ENCODE measurements at regions not wholly inside any gene's neighbourhood (a gene's known extent, or its start where the extent isn't known, plus 50 kb on each side); places are given as distances from the start of the nearest gene placed in this dataset.

DNA sequence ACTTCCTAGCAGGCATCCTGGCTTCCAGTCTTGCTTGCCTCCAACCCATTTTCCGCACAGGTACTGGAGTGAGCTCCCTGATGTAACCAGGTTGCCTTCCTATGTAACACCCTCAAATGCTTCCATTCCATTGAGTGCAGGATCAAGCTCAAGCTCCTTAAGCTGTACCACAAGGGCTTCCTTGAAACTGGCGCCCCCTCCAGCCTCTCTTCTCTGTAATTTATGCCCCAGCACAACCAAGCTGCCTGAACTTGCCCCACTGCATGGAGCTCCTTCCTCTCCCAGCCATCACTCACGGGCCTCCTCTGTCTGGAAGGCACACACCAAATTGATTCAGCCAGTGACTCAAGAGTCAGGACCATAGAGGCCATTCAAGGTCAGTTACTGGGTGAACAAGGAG lies 234.8 kb upstream of the RPL38 start:
- no peak overlapping the region for H3K27ac ChIP-seq (ENCODE audit: low read depth, low read length)
- Mint-ChIP-seq H3K27me3 (peaks cover 28 to 34% of the 10 kb centered on the region in 2 donors), H3K36me3 (peaks cover 0 to 11% of the 10 kb centered on the region in 2 donors), H3K27ac (no peak overlapping the region), H3K4me1 (peaks cover 0 to 3% (median 0%) of the 10 kb centered on the region in 4 donors), H3K4me3 (no peak overlapping the region), H3K9me3 (peaks cover 2 to 24% (median 18%) of the 10 kb centered on the region in 8 donors)
- no peaks in the 10 kb centered on the region for H3K27me3 ChIP-seq (ENCODE audit: insufficient read depth, low read length)
- H3K4me3 ChIP-seq (ENCODE audit: low read length in 2 of 2): no peak overlapping the region
- no peaks in the 10 kb centered on the region for H3K4me1 ChIP-seq (ENCODE audit: insufficient read depth, low read length)
- no peaks in the 10 kb centered on the region for H3K9me3 ChIP-seq (ENCODE audit: control insufficient read depth in 1 of 2, low read length in 2 of 2)
- H3K36me3 ChIP-seq (ENCODE audit: insufficient read depth, low read length): no peaks in the 10 kb centered on the region
- DNase-seq: no peak
- ChIA-PET POLR2A (ENCODE audit: partially characterized antibody) (no interaction called here), CTCF (ENCODE audit: partially characterized antibody) (no interaction called here)
- intact Hi-C loops (cut with micrococcal nuclease): no loop called here

DNA sequence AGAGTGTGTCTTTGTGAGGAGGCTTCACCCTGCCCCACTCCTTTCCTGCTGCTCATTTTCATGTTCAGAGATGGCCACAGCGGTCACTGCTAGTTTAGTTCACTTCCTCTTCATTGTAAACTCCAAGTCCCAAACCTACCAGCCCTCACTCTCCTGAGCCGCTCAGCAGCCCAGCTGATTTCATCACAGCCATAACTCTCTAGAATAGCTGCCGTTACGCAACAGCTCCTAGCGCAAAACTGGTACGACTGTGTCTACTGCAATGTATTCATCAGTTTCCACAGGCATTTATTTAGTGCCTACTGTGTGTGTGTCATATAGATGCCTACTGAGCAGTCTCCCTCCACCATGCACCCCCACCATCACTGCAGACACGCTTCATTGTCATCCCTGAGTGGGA lies 233.5 kb upstream of the RPL38 start:
- Mint-ChIP-seq H3K4me1 (peaks cover 0 to 3% (median 0%) of the 10 kb centered on the region in 4 donors), H3K27me3 (peaks cover 28 to 34% of the 10 kb centered on the region in 2 donors)
- CTCF ChIA-PET (ENCODE audit: partially characterized antibody): no interaction called here

DNA sequence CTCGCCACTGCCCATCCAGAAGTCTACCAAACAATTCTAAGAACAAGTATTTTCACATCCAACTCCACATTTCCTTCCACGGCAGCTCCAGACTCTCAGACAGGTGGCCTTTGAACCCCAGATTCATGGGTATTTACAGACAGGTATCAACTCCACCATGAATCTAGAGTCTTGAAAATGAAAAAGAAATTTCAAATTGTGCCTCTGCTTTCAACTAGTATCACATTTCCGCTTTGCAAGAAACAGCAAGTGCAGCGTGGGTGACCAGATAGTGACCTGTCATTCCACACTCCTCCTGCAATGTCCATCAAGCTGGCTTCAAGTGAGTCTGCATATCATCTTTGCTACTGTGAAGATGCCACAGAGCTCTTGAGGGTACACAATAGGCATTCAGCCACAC lies 232.4 kb upstream of the RPL38 start:
- H3K9me3 ChIP-seq (ENCODE audit: control insufficient read depth in 1 of 2, low read length in 2 of 2): no peaks in the 10 kb centered on the region
- H3K4me3 ChIP-seq (ENCODE audit: low read length in 2 of 2): no peak overlapping the region
- Mint-ChIP-seq H3K4me3 (no peak overlapping the region), H3K9me3 (peaks cover 0 to 3% (median 1%) of the 10 kb centered on the region in 8 donors), H3K27me3 (peaks cover 28 to 34% of the 10 kb centered on the region in 2 donors), H3K27ac (no peak overlapping the region), H3K4me1 (peaks cover 0 to 3% (median 0%) of the 10 kb centered on the region in 4 donors), H3K36me3 (no peaks in the 10 kb centered on the region)
- H3K27me3 ChIP-seq (ENCODE audit: insufficient read depth, low read length): no peaks in the 10 kb centered on the region
- POLR2A ChIA-PET (ENCODE audit: partially characterized antibody): no interaction called here
- CTCF ChIA-PET (ENCODE audit: partially characterized antibody): no interaction called here
- no peaks in the 10 kb centered on the region for H3K4me1 ChIP-seq (ENCODE audit: insufficient read depth, low read length)
- no peak for DNase-seq
- no peak overlapping the region for H3K27ac ChIP-seq (ENCODE audit: low read depth, low read length)
- intact Hi-C loops (cut with micrococcal nuclease): no loop called here
- no peaks in the 10 kb centered on the region for H3K36me3 ChIP-seq (ENCODE audit: insufficient read depth, low read length)

More for the DNA sequence above, 233.5 kb upstream of the RPL38 start:
- H3K4me3 ChIP-seq (ENCODE audit: low read length in 2 of 2): no peak overlapping the region
- Mint-ChIP-seq H3K4me3 (no peak overlapping the region), H3K9me3 (peaks cover 2 to 14% (median 11%) of the 10 kb centered on the region in 8 donors), H3K27ac (no peak overlapping the region), H3K36me3 (peaks cover 0 to 5% of the 10 kb centered on the region in 2 donors)
- H3K27ac ChIP-seq (ENCODE audit: low read depth, low read length): no peak overlapping the region
- DNase-seq: no peak
- H3K4me1 ChIP-seq (ENCODE audit: insufficient read depth, low read length): no peaks in the 10 kb centered on the region
- H3K36me3 ChIP-seq (ENCODE audit: insufficient read depth, low read length): no peaks in the 10 kb centered on the region
- H3K9me3 ChIP-seq (ENCODE audit: control insufficient read depth in 1 of 2, low read length in 2 of 2): no peaks in the 10 kb centered on the region
- POLR2A ChIA-PET (ENCODE audit: partially characterized antibody): no interaction called here
- intact Hi-C loops (cut with micrococcal nuclease): no loop called here
- H3K27me3 ChIP-seq (ENCODE audit: insufficient read depth, low read length): no peaks in the 10 kb centered on the region

DNA sequence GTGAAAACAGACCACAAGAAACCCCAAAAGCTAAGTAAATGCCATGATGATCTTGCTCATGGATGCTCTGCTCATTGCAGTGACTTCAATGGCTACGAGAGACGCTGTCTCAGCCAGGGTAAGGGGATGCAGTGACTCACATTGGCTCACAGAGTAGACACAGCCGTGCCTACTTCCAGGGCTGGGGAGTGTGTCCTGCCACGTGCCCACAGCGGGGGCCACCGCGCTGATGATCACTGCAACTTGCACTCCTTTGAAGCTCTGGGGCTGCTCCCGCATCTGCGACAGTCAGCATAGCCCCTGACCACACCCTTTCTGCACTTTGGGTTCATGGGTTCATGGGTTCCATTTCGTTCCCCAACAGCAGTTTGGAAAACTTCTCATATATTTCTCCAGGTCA lies 231.4 kb upstream of the RPL38 start:
- intact Hi-C loops (cut with micrococcal nuclease): no loop called here
- Histone ChIP-seq H3K36me3 (ENCODE audit: insufficient read depth, low read length) (no peaks in the 10 kb centered on the region), H3K4me1 (ENCODE audit: insufficient read depth, low read length) (no peaks in the 10 kb centered on the region), H3K4me3 (ENCODE audit: low read length in 2 of 2) (no peak overlapping the region), H3K27ac (ENCODE audit: low read depth, low read length) (no peak overlapping the region), H3K27me3 (ENCODE audit: insufficient read depth, low read length) (no peaks in the 10 kb centered on the region), H3K9me3 (ENCODE audit: control insufficient read depth in 1 of 2, low read length in 2 of 2) (no peaks in the 10 kb centered on the region)
- Mint-ChIP-seq H3K27ac (no peak overlapping the region), H3K4me3 (no peak overlapping the region), H3K4me1 (peaks cover 0 to 3% (median 0%) of the 10 kb centered on the region in 4 donors), H3K27me3 (peaks cover 26 to 32% of the 10 kb centered on the region in 2 donors), H3K9me3 (peaks cover 0 to 3% (median 0%) of the 10 kb centered on the region in 8 donors), H3K36me3 (no peaks in the 10 kb centered on the region)
- ChIA-PET CTCF (ENCODE audit: partially characterized antibody) (no interaction called here), POLR2A (ENCODE audit: partially characterized antibody) (no interaction called here)
- DNase-seq: no peak

DNA sequence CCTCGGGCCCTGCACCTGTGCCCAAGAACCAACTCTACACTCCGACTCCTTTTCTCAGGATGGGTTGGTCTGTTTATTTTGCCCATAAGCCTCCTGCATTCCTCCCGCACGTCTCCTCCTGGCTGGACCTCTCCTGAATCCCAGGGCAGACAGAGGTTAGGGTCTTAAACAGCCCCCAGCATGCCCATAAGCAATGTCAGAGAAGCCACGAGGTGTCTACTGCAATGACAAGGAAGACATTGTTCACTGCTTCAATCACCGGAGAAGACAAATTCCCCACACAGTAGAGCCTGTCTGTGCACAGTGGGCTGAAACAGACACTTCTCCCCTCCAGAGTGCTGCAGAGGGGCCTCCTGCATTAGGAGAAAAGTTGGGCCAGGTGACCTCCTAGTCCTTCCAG lies 230.6 kb upstream of the RPL38 start:
- peaks cover 28 to 31% of the 10 kb centered on the region in 2 donors for H3K27me3 Mint-ChIP-seq
- CTCF ChIA-PET (ENCODE audit: partially characterized antibody): no interaction called here

DNA sequence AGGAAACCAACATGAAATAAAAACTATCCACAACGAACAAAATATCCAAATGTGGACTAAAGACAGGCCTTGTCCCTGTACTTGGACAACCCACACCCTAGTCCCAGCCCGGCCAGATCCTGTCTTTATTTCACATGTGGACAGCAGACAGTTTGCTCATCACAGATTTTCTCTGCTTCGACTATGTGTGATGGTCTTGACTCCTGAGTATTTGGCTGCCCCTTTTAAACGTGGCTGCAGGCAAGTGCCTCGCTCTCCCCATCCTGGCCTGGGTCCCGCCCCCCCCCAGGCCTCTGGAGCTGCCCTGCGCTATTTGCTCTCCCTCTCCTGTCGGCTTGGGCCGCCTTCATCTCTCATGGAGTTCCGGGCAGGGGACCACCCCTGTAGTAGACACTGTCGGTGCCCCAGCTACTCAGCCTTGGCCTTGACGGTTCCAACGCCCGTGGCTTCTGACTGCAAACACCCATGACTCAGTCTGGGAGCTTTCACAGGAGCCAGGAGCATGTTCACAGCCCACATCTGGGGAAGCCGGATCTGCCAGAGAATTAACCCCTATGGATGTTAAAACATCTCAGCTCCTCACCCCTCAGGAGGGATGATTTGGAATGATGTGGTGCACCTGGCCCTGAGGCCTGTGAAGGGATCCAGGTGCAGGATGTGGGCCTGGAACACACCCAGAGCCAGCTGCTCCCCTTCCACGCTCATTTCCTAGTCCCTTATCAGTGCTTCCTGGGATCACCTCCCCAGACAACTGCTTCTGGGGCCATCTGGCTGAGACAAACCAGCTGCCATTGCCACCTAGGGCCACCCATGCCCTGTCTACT lies 229.7 kb upstream of the RPL38 start:
- H3K27ac ChIP-seq (ENCODE audit: low read depth, low read length): no peak overlapping the region
- H3K9me3 Mint-ChIP-seq: peaks cover 0 to 3% (median 0%) of the 10 kb centered on the region in 8 donors
- POLR2A ChIA-PET (ENCODE audit: partially characterized antibody): no interaction called here
- no peaks in the 10 kb centered on the region for H3K36me3 ChIP-seq (ENCODE audit: insufficient read depth, low read length)
- H3K27me3 ChIP-seq (ENCODE audit: insufficient read depth, low read length): no peaks in the 10 kb centered on the region
- DNase-seq: no peak
- H3K4me3 ChIP-seq (ENCODE audit: low read length in 2 of 2): no peak overlapping the region
- H3K4me1 ChIP-seq (ENCODE audit: insufficient read depth, low read length): no peaks in the 10 kb centered on the region
- H3K9me3 ChIP-seq (ENCODE audit: control insufficient read depth in 1 of 2, low read length in 2 of 2): no peaks in the 10 kb centered on the region
- CTCF ChIA-PET (ENCODE audit: partially characterized antibody): no interaction called here
- peaks cover 23 to 26% of the 10 kb centered on the region in 2 donors for H3K27me3 Mint-ChIP-seq
- H3K27ac Mint-ChIP-seq: no peak overlapping the region
- H3K4me3 Mint-ChIP-seq: no peak overlapping the region
- intact Hi-C loops (cut with micrococcal nuclease): no loop called here
- H3K4me1 Mint-ChIP-seq: peaks cover 0 to 3% (median 0%) of the 10 kb centered on the region in 4 donors
- no peaks in the 10 kb centered on the region for H3K36me3 Mint-ChIP-seq

More for the DNA sequence above, 230.6 kb upstream of the RPL38 start:
- H3K4me1 Mint-ChIP-seq: peaks cover 0 to 3% (median 0%) of the 10 kb centered on the region in 4 donors
- H3K36me3 Mint-ChIP-seq: no peaks in the 10 kb centered on the region
- POLR2A ChIA-PET (ENCODE audit: partially characterized antibody): no interaction called here
- Histone ChIP-seq H3K4me1 (ENCODE audit: insufficient read depth, low read length) (no peaks in the 10 kb centered on the region), H3K27ac (ENCODE audit: low read depth, low read length) (no peak overlapping the region), H3K36me3 (ENCODE audit: insufficient read depth, low read length) (no peaks in the 10 kb centered on the region), H3K9me3 (ENCODE audit: control insufficient read depth in 1 of 2, low read length in 2 of 2) (no peaks in the 10 kb centered on the region), H3K4me3 (ENCODE audit: low read length in 2 of 2) (no peak overlapping the region), H3K27me3 (ENCODE audit: insufficient read depth, low read length) (no peaks in the 10 kb centered on the region)
- intact Hi-C loops (cut with micrococcal nuclease): no loop called here
- H3K4me3 Mint-ChIP-seq: no peak overlapping the region
- no peak for DNase-seq
- H3K9me3 Mint-ChIP-seq: no peaks in the 10 kb centered on the region
- no peak overlapping the region for H3K27ac Mint-ChIP-seq

DNA sequence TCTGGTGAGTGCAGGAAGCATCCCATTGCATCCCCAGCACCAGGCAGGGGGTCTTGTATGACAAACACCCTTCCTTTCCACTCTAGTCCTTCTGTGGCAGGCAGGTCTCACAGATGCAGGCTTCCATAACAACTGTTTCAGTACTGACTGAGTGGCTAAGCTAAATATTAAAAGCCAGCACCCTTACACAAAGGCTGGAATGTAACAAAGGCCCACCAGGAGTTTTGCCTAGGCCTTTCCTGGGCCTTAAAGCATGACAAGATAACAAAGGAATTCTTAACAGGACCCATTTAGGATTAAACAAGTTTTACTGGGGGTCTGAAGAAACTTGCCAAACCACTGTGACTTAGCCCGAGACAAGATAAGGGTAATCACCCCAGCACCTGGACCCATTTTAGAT lies 228.9 kb upstream of the RPL38 start:
- no peaks in the 10 kb centered on the region for H3K9me3 ChIP-seq (ENCODE audit: control insufficient read depth in 1 of 2, low read length in 2 of 2)
- H3K36me3 ChIP-seq (ENCODE audit: insufficient read depth, low read length): no peaks in the 10 kb centered on the region
- DNase-seq: no peak
- peaks cover 0 to 3% (median 0%) of the 10 kb centered on the region in 4 donors for H3K4me1 Mint-ChIP-seq
- CTCF ChIA-PET (ENCODE audit: partially characterized antibody): no interaction called here
- H3K27me3 ChIP-seq (ENCODE audit: insufficient read depth, low read length): no peaks in the 10 kb centered on the region
- H3K9me3 Mint-ChIP-seq: peaks cover 0 to 3% (median 0%) of the 10 kb centered on the region in 8 donors
- H3K36me3 Mint-ChIP-seq: no peaks in the 10 kb centered on the region
- no peak overlapping the region for H3K27ac ChIP-seq (ENCODE audit: low read depth, low read length)
- intact Hi-C loops (cut with micrococcal nuclease): no loop called here
- H3K4me3 Mint-ChIP-seq: no peak overlapping the region
- H3K4me1 ChIP-seq (ENCODE audit: insufficient read depth, low read length): no peaks in the 10 kb centered on the region
- H3K4me3 ChIP-seq (ENCODE audit: low read length in 2 of 2): no peak overlapping the region
- POLR2A ChIA-PET (ENCODE audit: partially characterized antibody): no interaction called here
- H3K27me3 Mint-ChIP-seq: peaks cover 17 to 27% of the 10 kb centered on the region in 2 donors
- no peak overlapping the region for H3K27ac Mint-ChIP-seq
